HG03457 (cell line): ENCODE measurements at regions not wholly inside any gene's neighbourhood (a gene's known extent, or its start where the extent isn't known, plus 50 kb on each side); places are given as distances from the start of the nearest gene placed in this dataset.

Source experiments
- ATAC-seq: cut with Tn5 transposase; IDR thresholded peaks from one replicate; pipeline ENCODE4 v1.9.1; 2021; ENCODE audit warnings: moderate number of reproducible peaks; ENCODE audit not compliant: unreplicated experiment

DNA sequence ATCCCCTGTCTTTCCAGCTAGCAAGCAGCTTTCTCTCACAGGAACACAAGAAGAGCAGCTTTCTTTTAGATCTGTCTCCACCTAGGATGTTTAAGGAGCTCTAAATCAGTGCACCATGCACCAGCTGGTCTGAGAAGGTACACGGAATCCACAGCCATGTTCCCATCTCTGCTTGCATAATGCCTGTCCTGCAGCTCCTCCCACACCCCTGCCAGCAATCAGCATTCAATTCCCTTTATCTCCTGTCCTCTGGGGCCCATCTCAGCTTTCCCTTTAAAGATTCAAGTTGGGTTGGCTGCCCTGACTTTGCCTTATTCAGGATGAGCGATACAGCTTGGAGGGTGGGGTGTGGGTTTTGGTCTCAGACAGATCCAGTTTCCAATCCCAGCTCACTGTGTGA is 826.3 kb downstream of the BCL11B start:
- ATAC-seq, result no peak

DNA sequence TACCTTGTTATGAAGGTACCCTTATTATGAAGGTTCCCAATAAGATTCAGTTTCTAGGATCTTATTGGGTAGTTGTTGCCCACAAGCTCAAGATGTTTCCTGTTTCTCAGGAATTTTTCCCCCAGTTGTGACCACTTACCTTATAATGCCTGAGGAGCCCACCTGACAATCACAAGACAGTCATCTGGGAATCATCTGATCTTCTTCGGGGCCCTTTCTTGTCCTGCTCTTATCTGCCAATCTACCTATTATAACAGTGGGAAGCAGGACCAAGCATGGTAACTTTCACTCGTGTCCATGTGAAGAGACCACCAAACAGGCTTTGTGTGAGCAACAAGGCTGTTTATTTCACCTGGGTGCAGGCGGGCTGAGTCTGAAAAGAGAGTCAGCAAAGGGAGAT is 825.5 kb downstream of the BCL11B start:
- no peak for ATAC-seq

DNA sequence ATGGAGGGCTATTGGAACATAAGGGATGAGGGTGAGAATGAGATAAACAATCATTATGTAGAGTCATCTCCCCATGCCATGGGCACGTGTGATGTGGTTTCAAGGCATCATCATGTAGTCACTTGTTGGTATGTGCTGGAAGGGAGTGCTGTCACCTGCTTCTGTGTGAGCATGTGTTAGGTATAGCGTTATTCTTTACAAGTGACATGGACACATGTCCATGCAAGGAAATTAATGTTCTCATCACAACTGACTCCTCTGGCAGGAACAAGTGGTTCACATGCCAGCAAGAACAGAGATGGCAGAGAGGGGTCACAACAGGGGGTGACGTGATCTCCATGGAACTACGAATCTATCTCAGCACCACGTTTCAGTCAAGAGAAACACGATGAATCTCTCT is 815.8 kb downstream of the BCL11B start:
- no peak for ATAC-seq

DNA sequence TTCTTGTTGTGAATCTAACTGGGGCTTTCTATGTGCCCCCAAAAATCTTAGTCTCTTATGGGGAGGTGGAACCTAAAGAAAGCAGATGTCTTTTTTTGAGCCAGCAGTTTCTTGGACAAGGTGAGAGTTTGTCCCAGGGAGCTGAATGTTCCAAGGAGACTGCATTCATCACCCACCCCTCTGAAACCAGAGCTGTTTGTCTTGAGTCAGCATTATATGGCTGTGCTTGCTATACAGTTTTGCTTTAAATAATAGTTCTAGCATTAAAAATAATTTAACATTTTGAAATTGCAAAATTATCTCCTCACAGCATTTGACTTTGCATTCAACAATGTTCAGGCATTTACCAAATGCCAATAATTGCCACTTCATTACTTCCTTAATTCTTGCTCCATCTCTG is 813.3 kb downstream of the BCL11B start:
- no peak for ATAC-seq

DNA sequence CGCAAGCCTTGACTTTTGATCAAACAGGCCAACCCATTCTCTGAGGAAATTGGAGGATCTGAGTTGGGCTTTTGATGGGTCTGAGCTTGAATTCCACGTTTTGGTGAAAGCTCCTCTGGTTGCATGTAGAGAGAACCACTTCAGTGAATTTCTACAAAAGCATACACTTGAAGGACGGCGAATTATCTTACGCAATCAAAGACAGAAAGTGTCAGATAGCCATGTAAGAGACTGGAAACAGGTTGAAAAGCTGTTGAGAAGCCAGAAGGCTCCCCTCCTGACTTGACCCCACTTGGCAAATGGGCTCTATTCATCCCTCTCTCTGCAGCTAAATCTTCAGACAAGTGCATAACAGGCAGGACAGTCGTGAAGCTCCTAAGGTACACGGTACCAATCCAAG is 809.1 kb downstream of the BCL11B start:
- no peak for ATAC-seq

DNA sequence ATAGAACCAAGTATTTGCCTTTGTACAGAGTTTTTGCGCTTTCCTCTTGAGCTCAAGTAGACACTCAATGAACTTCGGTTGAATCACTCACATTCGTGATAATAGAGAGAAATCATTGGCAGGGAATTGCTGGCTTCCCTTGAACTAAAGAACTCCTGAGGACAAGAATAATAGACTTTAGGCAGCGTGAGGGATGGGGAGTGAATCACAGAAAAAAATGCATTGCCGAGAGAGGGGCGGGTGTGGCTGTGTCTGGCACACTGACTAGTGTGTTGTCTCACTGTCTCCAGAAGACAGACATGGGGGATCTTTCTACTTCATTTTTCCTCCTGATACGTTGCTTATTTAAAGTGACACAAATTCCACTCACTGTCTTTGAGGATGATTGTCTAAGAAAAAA is 805.2 kb downstream of the BCL11B start:
- ATAC-seq, result no peak

DNA sequence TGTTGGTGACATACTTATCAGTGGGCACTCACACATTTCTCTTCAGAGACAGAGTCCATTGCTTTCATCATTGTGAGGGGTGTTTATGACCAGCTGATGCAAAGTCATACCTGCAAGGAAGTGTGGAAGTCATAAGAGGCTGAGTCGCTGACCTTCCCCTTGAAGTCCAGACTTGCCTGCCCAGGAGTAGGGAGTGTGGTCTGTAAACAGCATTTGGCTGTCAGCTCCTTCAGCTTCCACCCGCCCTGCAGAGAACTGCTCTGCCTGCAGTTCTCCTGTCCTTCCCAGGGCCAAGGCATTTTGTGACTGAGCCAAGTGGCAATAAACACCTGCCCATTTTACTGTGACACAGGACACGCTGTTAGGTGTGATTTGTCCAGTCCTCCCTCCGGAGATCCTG is 801.3 kb downstream of the BCL11B start:
- no peak for ATAC-seq

DNA sequence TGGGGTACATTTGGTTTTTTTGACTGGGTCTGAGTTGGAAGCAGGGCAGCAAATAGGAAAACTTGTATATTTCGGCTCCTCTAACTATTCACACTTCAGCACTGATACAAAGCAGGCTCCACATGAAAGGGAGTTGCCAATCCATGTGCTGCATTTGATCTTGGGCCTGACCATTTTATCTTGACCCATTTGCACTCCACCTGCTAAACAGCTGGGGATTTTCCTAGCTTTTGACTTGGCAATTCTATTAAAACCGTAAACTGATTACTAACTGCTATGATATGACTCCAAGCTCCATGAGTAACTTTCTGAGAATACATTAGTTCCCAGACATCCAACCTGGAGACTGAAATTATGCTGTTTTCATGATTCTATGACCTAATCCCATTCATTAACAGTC is 797.1 kb downstream of the BCL11B start:
- ATAC-seq, result no peak

DNA sequence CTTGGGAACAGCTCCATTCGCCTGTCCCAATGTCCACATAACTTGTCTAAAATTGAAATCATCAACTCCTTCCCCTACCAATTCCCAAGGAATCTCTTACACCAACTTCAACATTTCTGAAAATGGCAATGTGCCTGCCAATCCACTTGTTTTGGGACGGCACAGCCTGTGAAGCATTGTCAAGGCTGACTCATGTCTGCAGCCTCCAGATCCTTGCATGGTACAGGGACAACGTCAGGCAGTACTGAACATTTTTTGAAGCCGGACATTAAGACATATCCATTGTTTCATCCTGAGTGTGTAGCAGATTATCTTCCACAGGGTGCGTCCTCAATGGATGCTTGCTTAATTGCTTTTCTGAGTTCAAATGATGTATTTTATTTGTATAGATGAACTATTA is 794.1 kb downstream of the BCL11B start:
- no peak for ATAC-seq

DNA sequence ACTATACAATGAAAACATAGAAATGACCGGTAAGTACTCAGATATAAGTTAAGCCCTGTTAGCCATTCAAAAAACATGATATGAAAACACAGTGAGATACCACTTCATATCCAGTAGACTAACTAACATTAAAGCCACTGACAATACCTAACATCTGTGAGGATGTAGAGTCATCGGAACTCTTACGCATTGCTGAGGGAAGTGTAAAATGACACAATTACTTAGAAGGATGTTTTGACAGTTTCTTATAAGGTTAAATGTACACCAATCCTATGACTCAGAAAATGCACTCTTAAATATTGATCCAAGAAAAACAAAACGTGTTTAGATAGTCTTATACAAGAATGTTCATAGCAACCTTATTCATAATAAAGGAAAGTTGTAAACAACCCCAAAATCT is 782.9 kb downstream of the BCL11B start:
- ATAC-seq, result no peak

DNA sequence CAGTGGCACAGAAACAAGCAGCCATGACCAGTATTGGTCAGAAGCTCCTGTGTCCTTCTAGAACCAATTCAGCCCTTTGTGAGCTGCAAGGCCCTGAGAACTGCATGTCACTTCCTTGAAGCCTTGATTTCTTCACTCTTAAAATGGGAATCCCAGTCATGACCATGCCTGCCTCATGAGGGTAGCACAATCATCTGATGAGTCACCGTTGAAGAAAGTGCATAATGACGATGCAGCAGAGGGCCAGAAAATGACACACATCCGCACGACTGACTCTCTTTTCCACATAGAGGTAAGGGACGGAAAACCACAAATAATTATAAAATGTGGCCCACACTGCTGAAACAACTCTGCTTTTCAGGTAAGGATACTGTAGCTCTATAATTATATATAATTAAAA is 777.4 kb downstream of the BCL11B start:
- no peak for ATAC-seq

DNA sequence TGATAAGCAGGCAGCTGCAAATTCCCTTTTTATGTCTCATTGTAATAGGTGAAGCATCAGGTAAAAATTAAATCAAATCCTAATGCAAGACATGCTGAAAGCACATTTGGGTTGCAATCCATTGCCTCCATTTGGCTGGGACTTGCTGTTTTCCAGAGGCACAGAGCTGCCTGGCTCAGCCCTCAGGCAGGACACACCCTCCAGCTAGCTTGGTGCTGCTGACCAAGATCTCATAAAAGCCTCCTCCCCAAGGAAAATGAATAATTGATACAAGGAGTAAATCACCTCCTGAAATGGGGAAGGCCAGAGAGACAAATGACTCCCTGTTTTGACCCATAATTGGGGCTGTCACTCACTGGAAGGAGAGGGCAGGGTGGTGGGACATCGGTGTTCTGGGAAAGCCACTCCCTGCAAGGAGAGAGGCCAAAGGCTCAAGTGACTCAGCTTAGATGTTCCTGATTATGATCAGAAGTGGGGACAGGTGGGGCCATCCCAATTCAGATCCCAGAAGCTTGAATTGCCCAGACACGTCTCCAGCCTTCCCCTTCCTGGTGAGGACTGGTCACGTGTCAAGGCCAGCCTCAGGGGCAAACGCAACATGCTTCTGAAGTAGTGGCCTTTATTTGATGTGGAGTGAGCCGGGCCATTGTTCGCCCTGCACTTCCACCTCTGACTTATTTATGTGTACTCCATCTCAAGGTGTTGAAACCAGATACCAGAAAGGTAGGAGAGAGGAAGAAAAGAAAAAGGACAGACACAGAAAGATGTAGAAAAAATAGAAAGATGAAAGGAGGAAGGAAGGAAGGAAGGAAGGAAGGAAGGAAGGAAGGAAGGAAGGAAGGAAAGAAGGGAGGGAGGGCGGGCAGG is 773.7 kb downstream of the BCL11B start:
- ATAC-seq, result no peak

DNA sequence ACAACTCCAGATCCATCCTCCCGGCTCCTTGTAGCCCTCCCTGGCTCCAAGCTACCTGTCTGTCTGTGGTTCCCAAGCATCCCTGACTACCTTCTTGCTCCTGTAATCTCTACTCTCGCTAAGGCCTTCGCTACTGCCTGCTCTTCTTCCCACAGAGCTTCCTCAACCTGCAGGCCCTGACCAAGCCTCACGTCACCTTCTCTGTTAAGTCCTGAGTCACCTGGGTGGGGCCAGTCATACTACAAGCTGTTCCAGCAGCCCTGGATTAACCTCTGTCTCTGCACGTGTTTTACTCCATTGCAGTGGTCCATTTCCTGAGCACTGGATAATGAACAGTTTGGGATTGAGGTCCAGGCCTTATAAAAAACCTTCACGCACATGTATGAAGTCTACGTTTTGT is 770.7 kb downstream of the BCL11B start:
- ATAC-seq, result no peak

DNA sequence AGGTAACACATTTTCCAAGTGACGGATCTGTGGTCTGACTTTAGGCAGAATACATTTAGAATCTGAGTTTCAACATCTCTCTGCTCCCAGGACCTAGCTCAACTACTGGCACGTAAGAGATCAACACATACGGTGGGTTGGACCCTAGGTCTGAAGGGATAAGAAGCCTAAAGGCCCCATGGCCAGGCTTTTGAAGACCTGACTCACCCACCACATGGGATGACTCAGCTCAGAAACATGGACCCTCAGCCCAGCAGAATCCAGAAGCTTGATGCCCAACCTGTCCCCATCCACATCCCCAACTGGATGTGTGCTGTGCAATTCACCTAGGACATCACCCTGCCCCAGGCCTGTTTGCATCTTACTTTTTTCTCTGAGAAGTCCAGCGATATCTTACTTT is 770.2 kb downstream of the BCL11B start:
- no peak for ATAC-seq

DNA sequence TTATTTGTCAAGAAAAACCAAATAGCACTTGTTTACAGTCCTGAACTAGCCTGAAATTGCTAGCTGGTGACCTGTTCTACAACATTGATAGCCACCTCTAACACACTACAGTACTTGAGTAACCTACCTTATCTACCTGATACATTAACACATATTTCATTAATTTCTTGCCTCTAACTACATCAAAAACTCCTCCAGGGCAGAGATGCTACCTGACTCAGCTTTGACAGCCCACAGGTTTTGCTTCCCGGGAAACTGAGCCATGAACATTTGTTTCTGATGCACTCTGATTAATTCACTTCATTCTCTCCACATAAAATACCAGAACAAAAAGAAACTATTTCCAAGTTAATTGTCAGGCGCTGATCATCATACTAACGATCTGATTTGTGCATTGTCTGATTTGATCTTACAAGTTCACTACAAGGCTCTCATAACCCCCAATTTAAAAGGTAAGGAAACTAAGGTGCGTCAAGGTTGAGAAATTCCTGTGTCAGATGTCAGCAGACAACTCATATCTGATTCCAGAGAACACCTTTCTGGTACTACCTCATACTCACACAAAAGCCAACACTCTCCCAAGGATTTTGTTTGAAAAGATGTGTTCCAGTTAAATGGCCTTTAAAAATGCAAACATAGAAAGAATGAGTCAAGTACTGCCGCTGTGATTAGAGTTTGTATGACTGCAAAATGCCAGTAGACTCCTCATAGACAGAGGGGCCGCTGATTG is 768.7 kb downstream of the BCL11B start:
- ATAC-seq, result no peak

DNA sequence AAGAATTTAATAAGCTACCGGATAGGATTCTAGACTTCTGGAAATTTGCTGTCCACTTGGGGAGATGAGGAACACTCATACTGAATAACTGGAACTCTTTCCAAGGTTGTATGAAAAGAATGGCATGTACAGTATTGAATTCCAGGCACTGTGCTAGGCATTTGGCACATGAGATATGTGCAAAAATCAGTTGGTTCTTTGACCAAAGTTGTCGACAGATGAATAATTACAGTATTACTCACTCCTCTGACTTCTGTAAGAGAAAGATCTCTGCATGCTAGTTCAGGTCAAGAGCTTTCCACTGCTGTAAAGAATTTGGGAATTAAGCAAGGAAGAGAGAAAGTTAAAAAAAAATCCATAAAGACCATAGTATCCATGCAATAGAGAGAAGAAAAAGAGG is 764.7 kb downstream of the BCL11B start:
- no peak for ATAC-seq

DNA sequence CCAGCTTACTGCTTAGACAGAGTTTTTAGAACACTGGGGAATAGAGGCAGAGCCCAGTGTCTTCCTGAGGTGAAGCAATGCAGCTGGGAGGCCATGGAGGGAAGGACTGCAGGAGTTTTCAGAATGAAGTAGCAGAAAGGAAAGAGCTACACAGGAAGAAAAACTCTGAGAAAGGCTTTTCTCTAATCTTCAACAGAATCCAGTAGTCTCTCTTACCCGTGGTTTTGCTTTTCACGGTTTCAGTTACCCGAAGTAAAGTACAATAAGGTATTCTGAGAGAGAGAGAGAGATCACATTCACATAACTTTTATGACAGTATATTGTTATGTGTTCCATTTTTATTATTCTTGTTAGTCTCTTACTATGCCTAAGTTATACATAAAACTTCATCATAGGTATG is 761.6 kb downstream of the BCL11B start:
- ATAC-seq, result no peak

DNA sequence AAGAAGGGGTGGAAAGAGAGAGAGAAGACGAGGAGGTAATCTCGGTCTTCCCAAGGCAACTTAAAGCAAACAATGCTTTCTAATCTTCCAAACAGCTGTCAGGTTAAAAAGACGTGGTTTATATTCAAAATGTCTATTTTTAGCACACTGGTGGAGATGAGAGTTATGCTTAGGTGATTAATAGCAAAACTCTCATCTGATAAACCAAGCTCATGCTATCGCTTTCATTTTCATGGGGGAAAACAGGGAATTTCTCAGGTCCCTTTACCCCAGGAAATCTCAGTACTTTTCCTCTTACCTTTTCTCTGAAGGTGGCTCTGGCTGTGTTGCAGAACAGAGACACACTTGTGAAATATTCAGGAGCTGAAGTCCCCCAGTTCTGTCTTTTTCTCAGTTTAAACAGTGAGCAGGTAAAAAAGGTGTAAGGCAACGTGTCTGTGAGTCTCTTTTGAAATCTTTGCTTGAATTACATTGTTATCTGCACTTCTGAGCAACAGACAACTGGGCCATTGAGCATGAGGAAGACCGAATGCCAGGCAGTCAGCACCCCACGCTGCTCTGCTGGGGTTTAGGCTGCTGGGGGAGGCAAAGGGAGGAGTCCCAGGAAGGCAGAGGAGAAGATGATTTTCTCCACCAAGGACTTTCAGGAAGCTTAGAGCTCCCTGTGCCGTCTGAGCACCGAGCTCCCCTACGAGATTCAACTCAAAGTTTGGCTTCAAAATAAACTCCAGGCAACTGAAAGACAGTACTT is 759.3 kb downstream of the BCL11B start:
- ATAC-seq, result no peak

DNA sequence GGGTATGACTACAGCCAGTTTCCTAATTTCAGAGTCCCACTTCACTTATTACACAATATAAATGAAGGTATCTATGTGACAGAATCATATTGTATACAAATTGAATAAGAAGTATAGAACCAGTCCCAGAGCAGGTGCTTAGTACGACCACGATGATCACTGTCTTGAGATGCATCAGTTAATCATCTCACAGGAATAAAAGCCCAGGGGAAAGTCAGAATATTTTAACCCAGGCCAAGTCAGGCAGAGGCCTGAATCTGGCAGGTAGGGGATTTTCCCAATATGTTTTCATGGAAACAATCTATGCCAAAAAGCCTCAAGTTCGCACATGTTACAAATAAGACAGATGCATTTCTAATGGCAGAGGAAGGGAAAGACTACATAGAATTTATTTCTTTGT is 758.4 kb downstream of the BCL11B start:
- no peak for ATAC-seq

DNA sequence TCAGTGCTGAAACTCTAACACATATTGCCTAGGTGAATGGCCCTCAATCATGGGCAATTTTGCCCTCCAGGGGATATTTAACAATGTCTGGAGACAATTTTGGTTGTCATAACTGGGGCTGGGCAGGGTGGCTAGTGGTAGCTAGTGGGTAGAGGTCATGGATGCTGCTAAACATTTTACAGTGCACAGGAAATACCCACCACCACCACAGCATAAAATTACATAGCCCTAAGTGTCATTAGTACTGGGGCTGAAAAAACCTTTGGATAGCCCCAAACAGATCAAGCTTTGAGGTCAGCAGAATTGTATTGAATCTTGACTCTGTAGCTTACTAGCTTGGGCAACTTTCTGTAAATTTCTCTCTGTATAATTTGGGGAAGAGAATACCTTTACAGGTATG is 758.0 kb downstream of the BCL11B start:
- ATAC-seq, result no peak

DNA sequence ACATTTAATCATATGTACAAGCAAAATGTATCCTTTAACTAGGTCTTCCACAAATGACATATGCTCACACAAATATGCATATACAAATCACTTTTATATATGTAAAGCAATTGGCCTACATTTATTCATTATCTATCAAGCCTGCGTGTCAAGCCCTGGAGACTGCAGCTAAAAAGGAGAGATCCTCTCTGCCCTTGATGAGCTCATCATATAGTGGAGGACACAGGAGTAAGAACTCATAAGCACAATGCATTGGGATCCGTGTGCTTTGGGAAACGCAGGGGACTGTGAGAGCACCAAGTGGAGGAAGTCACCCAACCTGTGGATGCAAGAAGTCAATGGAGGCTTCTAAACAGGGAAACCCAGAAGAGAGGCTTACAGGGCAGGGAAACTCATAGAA is 735.7 kb downstream of the BCL11B start:
- ATAC-seq, result no peak

DNA sequence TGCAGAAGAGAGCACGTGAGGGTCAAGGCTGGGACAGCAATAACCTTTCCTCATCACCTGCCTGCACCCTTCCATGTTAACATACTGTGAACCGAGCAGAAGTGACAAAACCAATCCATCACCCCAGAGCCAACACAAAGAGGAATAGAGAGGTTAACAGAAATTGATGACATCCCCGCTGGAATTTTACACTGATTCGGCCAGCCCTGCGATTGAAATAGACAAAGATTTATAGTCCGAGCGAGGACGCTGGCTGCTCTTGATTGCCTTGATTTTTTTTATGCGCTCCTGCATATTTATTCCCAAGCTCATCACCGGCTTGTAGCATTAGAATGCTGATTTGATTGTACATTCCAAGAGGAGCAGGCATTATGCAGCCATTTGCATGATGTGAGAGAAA is 729.7 kb downstream of the BCL11B start:
- no peak for ATAC-seq
